IgD-negative memory B cell (primary cell): ENCODE measurements at regions not wholly inside any gene's neighbourhood (a gene's known extent, or its start where the extent isn't known, plus 50 kb on each side); places are given as distances from the start of the nearest gene placed in this dataset.
"Not testable (repeated sequence)": the region's sequence is repeated elsewhere in the genome, so short reads cannot be mapped to it uniquely, and the experiment has no call there.

Experiments used
- H3K27ac Mint-ChIP-seq, 3 donors: one replicate each; pipeline ENCODE4 v1.8.0; 2020 to 2022; ENCODE audit warnings: mild to moderate bottlenecking in 3 of 3, mixed read lengths in 3 of 3, moderate library complexity in 1 of 3
- H3K27me3 Mint-ChIP-seq: one replicate; pipeline ENCODE4 v1.8.0; 2021; ENCODE audit warnings: mixed read lengths
- H3K36me3 Mint-ChIP-seq: one replicate; pipeline ENCODE4 v1.8.0; 2020; ENCODE audit warnings: mild to moderate bottlenecking, mixed read lengths
- H3K4me1 Mint-ChIP-seq, 3 donors: one replicate each; pipeline ENCODE4 v1.8.0; 2020 to 2022; ENCODE audit warnings: mixed read lengths in 3 of 3, mild to moderate bottlenecking in 1 of 3
- H3K4me3 Mint-ChIP-seq, 4 donors: one replicate each; pipeline ENCODE4 v1.8.0; 2020 to 2022; ENCODE audit warnings: mild to moderate bottlenecking in 4 of 4, mixed read lengths in 4 of 4, moderate library complexity in 3 of 4
- H3K9me3 Mint-ChIP-seq, 3 donors: one replicate each; pipeline ENCODE4 v1.8.0; 2020 to 2021; ENCODE audit warnings: mixed read lengths in 3 of 3, mild to moderate bottlenecking in 1 of 3

GRCh38 chr1:60920561-60920960 lies 161.8 kb upstream of the NFIA start:
- Mint-ChIP-seq H3K27ac (no peak overlapping the region), H3K36me3 (no peaks in the 10 kb centered on the region), H3K4me3 (no peak overlapping the region), H3K9me3 (peaks cover 0 to 2% (median 0%) of the 10 kb centered on the region in 3 donors), H3K27me3 (peaks cover 2% of the 10 kb centered on the region), H3K4me1 (no peaks in the 10 kb centered on the region)

- H3K9me3 Mint-ChIP-seq = peaks cover 0 to 2% (median 0%) of the 10 kb centered on the region in 3 donors
- H3K4me3 Mint-ChIP-seq = no peak overlapping the region
- H3K27me3 Mint-ChIP-seq = peaks cover 2% of the 10 kb centered on the region
- H3K27ac Mint-ChIP-seq = no peak overlapping the region
- H3K36me3 Mint-ChIP-seq = no peaks in the 10 kb centered on the region
- H3K4me1 Mint-ChIP-seq = no peaks in the 10 kb centered on the region
Measured at GRCh38 chr1:60918867-60919266, 163.5 kb upstream of the NFIA start.

DNA sequence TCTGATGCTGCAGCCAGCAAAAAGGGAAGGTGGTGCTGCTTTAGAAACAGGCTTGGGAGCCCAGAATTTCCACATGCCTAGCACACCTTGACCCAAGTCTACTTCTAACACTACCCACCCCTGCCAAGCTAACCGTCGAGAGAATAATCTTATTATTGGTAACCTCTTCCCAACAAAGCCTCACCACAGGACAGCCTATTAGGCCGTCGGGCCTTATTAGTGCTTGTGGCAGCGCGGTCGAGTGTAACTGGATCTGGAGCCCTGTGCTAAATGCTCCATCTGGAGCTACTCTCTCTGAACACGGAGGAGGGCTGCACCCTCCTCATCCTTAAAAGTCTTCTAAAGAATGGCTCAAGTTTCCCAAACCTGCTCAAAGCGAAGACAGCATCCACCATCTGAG lies 165.5 kb upstream of the NFIA start:
- Mint-ChIP-seq H3K9me3 (peaks cover 0 to 4% (median 2%) of the 10 kb centered on the region in 3 donors), H3K27me3 (peaks cover 8% of the 10 kb centered on the region), H3K4me3 (no peak overlapping the region), H3K4me1 (no peaks in the 10 kb centered on the region), H3K36me3 (no peaks in the 10 kb centered on the region), H3K27ac (no peak overlapping the region)

DNA sequence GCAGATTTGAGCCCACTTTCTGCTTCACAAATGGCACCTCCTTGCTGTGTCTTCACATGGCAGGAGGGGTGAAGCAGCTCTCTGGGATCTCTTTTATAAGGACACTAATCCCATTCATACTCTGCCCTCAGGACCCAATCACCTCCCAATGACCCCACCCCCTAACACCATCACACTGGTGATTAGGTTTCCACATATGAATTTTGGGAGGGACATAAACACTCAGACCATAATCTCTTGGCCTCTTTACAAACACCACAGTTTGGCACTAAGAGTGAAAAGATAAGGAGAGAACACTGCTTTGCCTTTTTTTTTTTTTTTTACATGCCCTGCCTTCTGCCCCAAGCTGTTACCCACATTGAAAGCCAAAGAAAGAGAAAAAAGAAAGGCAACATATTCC lies 166.2 kb upstream of the NFIA start:
- Mint-ChIP-seq H3K36me3 (no peaks in the 10 kb centered on the region), H3K9me3 (peaks cover 0 to 4% (median 2%) of the 10 kb centered on the region in 3 donors), H3K27ac (no peak overlapping the region), H3K4me1 (peaks cover 0 to 1% (median 0%) of the 10 kb centered on the region in 3 donors), H3K27me3 (peaks cover 8% of the 10 kb centered on the region), H3K4me3 (no peak overlapping the region)

- Mint-ChIP-seq H3K4me3 (no peak overlapping the region), H3K27ac (no peak overlapping the region), H3K9me3 (peaks cover 4% of the 10 kb centered on the region in 3 donors), H3K36me3 (no peaks in the 10 kb centered on the region), H3K4me1 (peaks cover 0 to 1% (median 0%) of the 10 kb centered on the region in 3 donors), H3K27me3 (peaks cover 8% of the 10 kb centered on the region)
Measured at GRCh38 chr1:60915441-60915840, 166.9 kb upstream of the NFIA start.

DNA sequence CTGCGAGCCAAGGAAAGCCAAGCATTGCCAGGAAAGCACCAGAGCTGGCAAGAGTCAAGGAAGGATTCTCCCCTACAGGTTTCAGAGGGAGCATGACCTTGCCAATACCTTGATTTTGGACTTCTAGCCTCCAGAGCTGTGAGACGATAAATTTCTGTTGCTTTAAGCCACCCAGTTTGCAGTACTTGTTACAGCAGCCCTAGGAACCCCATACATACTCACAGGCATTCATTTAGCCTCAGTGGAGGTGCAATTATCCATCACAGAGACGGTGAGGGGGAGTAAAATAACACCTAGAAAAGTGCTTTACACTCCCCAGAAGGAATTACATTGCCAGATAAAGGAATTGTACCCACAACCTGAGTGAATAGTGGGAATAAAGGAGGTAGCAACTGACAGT lies 167.4 kb upstream of the NFIA start:
- no peak overlapping the region for H3K27ac Mint-ChIP-seq
- H3K36me3 Mint-ChIP-seq = no peaks in the 10 kb centered on the region
- H3K4me1 Mint-ChIP-seq = peaks cover 0 to 1% (median 0%) of the 10 kb centered on the region in 3 donors
- H3K9me3 Mint-ChIP-seq = peaks cover 4% of the 10 kb centered on the region in 3 donors
- H3K4me3 Mint-ChIP-seq = no peak overlapping the region
- peaks cover 8% of the 10 kb centered on the region for H3K27me3 Mint-ChIP-seq

- H3K9me3 Mint-ChIP-seq, H3K36me3 Mint-ChIP-seq, H3K27me3 Mint-ChIP-seq, H3K4me1 Mint-ChIP-seq, H3K27ac Mint-ChIP-seq, H3K4me3 Mint-ChIP-seq: not testable (repeated sequence)
Measured at GRCh38 chr1:60913708-60914107, 168.7 kb upstream of the NFIA start.

DNA sequence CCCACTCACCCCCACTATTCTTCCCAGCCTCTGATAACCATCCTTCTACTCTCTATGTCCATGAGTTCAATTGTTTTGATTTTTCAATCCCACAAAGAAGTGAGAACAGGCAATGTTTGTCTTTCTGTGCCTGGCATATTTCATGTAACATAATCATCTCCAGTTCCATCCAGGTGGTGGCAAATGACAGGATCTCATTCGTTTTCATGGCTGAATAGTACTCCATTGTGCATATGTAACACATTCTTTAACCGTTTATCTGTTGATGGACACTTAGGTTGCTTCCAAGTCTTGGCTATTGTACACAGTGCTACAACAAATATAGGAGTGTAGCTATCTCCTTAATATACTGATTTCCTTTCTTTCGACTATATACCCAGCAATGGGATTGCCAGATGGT lies 169.3 kb upstream of the NFIA start:
- Mint-ChIP-seq H3K4me1 (peaks cover 0 to 1% (median 0%) of the 10 kb centered on the region in 3 donors), H3K27me3 (peaks cover 8% of the 10 kb centered on the region), H3K9me3 (peaks cover 4 to 6% (median 4%) of the 10 kb centered on the region in 3 donors), H3K4me3 (no peak overlapping the region), H3K27ac (no peak overlapping the region), H3K36me3 (no peaks in the 10 kb centered on the region)

DNA sequence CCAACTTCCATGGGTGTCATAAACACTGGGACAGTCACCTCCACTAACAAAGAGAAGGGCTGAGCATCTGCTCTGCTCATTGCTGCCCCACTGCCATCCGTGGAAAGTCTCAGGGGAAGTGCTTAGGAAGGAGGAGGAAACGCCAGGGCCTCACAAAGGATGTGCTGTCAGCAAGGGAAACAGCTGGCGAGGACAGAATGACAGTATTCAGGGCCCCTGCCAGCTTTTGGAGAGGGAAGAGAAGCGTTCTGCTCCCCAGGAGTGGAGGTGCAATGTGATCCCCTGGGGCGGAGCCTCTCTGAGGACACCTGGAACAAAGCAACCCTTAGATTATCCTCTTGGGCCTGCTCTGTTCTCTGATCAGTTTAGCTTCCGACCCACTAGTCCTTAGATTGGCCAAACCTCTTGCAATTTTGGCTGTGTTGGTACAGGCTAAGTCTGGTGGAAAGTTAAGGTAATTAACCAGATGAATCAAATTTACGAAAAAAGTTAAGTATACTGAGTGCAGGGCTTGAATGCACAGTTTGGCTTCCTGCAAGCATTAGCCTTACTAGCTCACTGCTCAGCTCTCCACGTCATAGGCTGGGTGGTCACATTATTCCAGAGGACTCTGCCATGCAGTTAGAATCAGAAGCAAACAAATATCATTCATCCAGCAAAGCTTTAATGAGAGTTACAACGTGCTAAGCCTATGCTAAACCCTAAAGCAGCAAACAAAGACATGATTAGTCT lies 170.2 kb upstream of the NFIA start:
- no peaks in the 10 kb centered on the region for H3K36me3 Mint-ChIP-seq
- H3K27ac Mint-ChIP-seq = no peak overlapping the region
- peaks cover 6% of the 10 kb centered on the region for H3K27me3 Mint-ChIP-seq
- H3K4me1 Mint-ChIP-seq = peaks cover 0 to 1% (median 0%) of the 10 kb centered on the region in 3 donors
- peaks cover 4 to 6% (median 4%) of the 10 kb centered on the region in 3 donors for H3K9me3 Mint-ChIP-seq
- H3K4me3 Mint-ChIP-seq = no peak overlapping the region

- H3K27me3 Mint-ChIP-seq = no peaks in the 10 kb centered on the region
- H3K27ac Mint-ChIP-seq = no peak overlapping the region
- H3K4me1 Mint-ChIP-seq = peaks cover 0 to 1% (median 0%) of the 10 kb centered on the region in 3 donors
- H3K9me3 Mint-ChIP-seq = peaks cover 2 to 4% (median 3%) of the 10 kb centered on the region in 3 donors
- no peaks in the 10 kb centered on the region for H3K36me3 Mint-ChIP-seq
- no peak overlapping the region for H3K4me3 Mint-ChIP-seq
Measured at GRCh38 chr1:60908159-60908558, 174.2 kb upstream of the NFIA start.

DNA sequence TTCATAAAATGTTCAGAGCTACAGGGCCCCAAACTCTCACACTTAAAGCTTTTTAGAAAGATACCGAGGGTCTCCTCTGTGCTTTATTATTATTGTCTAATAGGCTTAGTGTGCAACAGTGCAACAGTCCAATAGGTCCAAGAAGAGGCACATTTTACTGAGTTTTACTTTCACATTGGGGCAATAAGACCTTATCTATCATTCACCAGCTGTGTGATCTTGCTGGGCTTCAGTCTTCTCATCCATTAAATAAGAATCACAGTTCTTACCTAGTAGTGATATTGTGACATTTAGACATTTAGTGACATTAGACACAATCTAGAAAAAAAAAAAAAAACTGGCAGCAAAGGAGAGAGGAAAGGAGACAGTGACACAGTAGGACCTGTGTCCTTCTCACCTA lies 175.8 kb upstream of the NFIA start:
- no peak overlapping the region for H3K27ac Mint-ChIP-seq
- no peak overlapping the region for H3K4me3 Mint-ChIP-seq
- peaks cover 0 to 1% (median 0%) of the 10 kb centered on the region in 3 donors for H3K4me1 Mint-ChIP-seq

GRCh38 chr1:60906039-60906438 lies 176.3 kb upstream of the NFIA start:
- Mint-ChIP-seq H3K4me3 (no peak overlapping the region), H3K27ac (no peak overlapping the region), H3K9me3 (peaks cover 2 to 3% (median 2%) of the 10 kb centered on the region in 3 donors), H3K27me3 (no peaks in the 10 kb centered on the region), H3K4me1 (no peaks in the 10 kb centered on the region), H3K36me3 (no peaks in the 10 kb centered on the region)

More for the DNA sequence above, 175.8 kb upstream of the NFIA start:
- Mint-ChIP-seq H3K36me3 (no peaks in the 10 kb centered on the region), H3K27me3 (no peaks in the 10 kb centered on the region), H3K9me3 (peaks cover 2 to 4% (median 2%) of the 10 kb centered on the region in 3 donors)

DNA sequence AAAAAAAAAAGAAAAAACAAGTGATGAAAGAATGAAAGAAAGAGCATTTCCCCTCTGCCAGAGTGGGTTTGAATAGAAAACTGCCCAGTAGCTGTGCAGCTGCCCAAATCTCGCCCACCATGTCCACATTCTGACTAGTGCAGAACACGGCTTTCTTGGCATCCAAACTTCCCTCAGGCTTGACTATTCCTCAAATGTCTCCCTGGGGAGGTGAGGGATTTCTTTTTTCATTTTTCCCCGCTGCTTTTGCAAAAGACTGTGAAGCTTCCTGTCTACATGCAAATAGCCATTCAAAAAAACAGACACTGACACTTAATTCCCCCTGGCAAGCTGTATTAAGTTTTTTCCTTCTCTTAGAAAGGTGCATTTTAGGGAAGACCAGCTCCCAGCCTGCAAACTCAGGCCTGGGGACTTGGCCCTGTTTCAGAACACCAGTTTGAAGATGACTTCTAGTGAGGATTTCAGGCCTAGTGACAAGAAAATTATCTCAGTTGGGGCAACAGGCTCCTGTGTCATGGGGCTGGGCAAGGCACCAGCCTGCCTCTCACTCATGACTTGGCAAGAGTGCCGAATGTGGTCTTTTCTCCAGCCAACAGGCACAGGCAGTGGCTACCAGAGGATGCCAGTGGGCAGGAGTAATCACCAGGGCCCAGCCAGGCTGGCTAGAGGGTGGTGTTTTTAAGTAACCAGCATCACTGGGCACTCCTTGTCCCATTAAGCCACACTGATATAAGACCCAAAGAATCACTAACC lies 178.1 kb upstream of the NFIA start:
- Mint-ChIP-seq H3K36me3 (no peaks in the 10 kb centered on the region), H3K4me1 (no peaks in the 10 kb centered on the region), H3K27ac (no peak overlapping the region), H3K27me3 (no peaks in the 10 kb centered on the region), H3K9me3 (peaks cover 0 to 1% (median 0%) of the 10 kb centered on the region in 3 donors), H3K4me3 (no peak overlapping the region)

DNA sequence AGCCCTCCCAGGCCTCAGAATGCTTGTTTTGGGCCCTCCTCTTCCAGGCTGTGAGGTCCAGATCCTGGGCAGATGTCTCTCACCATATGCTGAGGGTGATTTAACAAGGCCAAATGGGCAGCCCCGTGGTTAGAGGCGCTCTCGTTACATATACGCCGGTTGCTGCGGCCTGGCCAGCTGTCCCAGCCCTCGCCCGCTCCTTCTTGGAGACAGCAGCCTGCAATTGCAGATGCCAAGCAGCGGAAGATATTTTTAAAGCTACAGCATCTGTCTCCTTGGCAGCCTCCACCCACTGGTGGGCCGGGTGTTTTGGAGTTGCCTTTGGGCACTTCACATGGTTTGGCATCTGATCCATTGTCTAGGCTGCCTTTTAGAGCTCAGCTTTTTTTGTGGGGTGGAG lies 178.8 kb upstream of the NFIA start:
- Mint-ChIP-seq H3K4me3 (no peak overlapping the region), H3K4me1 (no peaks in the 10 kb centered on the region), H3K27ac (no peak overlapping the region), H3K9me3 (no peaks in the 10 kb centered on the region), H3K36me3 (no peaks in the 10 kb centered on the region), H3K27me3 (no peaks in the 10 kb centered on the region)

DNA sequence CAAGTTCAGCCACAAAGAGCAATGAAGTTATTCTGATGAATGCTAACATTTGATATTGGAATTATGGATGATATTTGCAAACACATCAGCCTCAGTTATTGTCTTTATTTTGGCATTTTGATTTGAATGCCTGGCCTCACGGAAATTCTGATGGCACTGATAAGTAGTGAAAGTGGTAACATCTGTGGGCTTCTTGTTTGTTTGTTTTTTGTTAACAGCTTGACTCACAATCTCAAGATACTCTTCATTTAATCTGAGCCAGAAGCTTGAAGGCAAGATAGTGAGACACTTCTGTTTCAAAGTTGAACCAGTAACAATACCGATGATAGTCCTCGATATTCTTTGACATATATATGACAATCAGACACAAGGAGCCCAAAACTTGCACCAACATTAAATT lies 182.9 kb upstream of the NFIA start:
- H3K36me3 Mint-ChIP-seq = no peaks in the 10 kb centered on the region
- no peaks in the 10 kb centered on the region for H3K27me3 Mint-ChIP-seq

GRCh38 chr1:60898987-60899386 lies 183.4 kb upstream of the NFIA start:
- no peak overlapping the region for H3K4me3 Mint-ChIP-seq
- no peak overlapping the region for H3K27ac Mint-ChIP-seq
- no peaks in the 10 kb centered on the region for H3K27me3 Mint-ChIP-seq
- H3K9me3 Mint-ChIP-seq = no peaks in the 10 kb centered on the region
- no peaks in the 10 kb centered on the region for H3K36me3 Mint-ChIP-seq
- H3K4me1 Mint-ChIP-seq = no peaks in the 10 kb centered on the region

More for the DNA sequence above, 182.9 kb upstream of the NFIA start:
- Mint-ChIP-seq H3K9me3 (no peaks in the 10 kb centered on the region), H3K27ac (no peak overlapping the region), H3K4me3 (no peak overlapping the region), H3K4me1 (no peaks in the 10 kb centered on the region)
